GM06990 (cell line): ENCODE measurements at regions not wholly inside any gene's neighbourhood (a gene's known extent, or its start where the extent isn't known, plus 50 kb on each side); places are given as distances from the start of the nearest gene placed in this dataset.

Source experiments
- DNase-seq: peaks from one replicate; pipeline ENCODE4 v3.0.0-alpha.2; 2011; ENCODE audit not compliant: insufficient read length; ENCODE audit errors: extremely low read depth
- H3K27me3 ChIP-seq: replicated peaks from 2 replicates; pipeline ENCODE4 v1.6.0; 2011; ENCODE audit warnings: low read length; ENCODE audit not compliant: control insufficient read depth, insufficient read depth
- H3K36me3 ChIP-seq: 2 replicates; pipeline ENCODE4 v1.5.1; 2011; ENCODE audit warnings: low read length; ENCODE audit not compliant: control insufficient read depth, insufficient read depth
- H3K4me3 ChIP-seq: replicated peaks from 2 replicates; pipeline ENCODE4 v1.5.1; 2011; ENCODE audit warnings: low read depth, mild to moderate bottlenecking, control low read depth, low read length
- CTCF ChIP-seq: IDR thresholded peaks from 2 replicates; pipeline ENCODE4 v1.5.1; 2011; ENCODE audit warnings: low read length, control low read depth, mild to moderate bottlenecking, inconsistent platforms; ENCODE audit not compliant: insufficient read depth, poor library complexity, severe bottlenecking

- H3K36me3 ChIP-seq: no peaks in the 10 kb centered on the region
- DNase-seq: no peak
- no peak overlapping the region for H3K4me3 ChIP-seq
- no peak for TF ChIP-seq CTCF
- H3K27me3 ChIP-seq: no peaks in the 10 kb centered on the region
These were observed 150.6 kb upstream of the TMEM72 start for GRCh38 chr10:44760513-44760912.

GRCh38 chr10:44761076-44761475 is 150.1 kb upstream of the TMEM72 start:
- H3K36me3 ChIP-seq: no peaks in the 10 kb centered on the region
- DNase-seq: no peak
- H3K27me3 ChIP-seq: no peaks in the 10 kb centered on the region
- no peak for TF ChIP-seq CTCF
- no peak overlapping the region for H3K4me3 ChIP-seq

- TF ChIP-seq CTCF: no peak
- no peak for DNase-seq
- Histone ChIP-seq H3K27me3 (no peaks in the 10 kb centered on the region), H3K36me3 (no peaks in the 10 kb centered on the region), H3K4me3 (no peak overlapping the region)
These were observed 147.8 kb upstream of the TMEM72 start for GRCh38 chr10:44763331-44763730.

- H3K36me3 ChIP-seq: no peaks in the 10 kb centered on the region
- no peak for TF ChIP-seq CTCF
- DNase-seq: no peak
- H3K27me3 ChIP-seq: no peaks in the 10 kb centered on the region
- no peak overlapping the region for H3K4me3 ChIP-seq
These were observed 145.8 kb upstream of the TMEM72 start for GRCh38 chr10:44765299-44765698.

GRCh38 chr10:44766631-44767030 is 144.5 kb upstream of the TMEM72 start:
- H3K36me3 ChIP-seq: no peaks in the 10 kb centered on the region
- no peak for DNase-seq
- no peaks in the 10 kb centered on the region; the same call in 1 of the 2 replicates for H3K27me3 ChIP-seq
- no peak overlapping the region for H3K4me3 ChIP-seq
- no peak for TF ChIP-seq CTCF

GRCh38 chr10:44769450-44769849 is 141.7 kb upstream of the TMEM72 start:
- H3K4me3 ChIP-seq: no peak overlapping the region
- no peak for DNase-seq
- no peaks in the 10 kb centered on the region; the same call in 1 of the 2 replicates for H3K27me3 ChIP-seq
- no peaks in the 10 kb centered on the region for H3K36me3 ChIP-seq
- TF ChIP-seq CTCF: no peak
